Thoracic aorta (tissue), 2 donors: ENCODE measurements at regions not wholly inside any gene's neighbourhood (a gene's known extent, or its start where the extent isn't known, plus 50 kb on each side); places are given as distances from the start of the nearest gene placed in this dataset.

ENCODE experiments used
- ATAC-seq: fragments of 150-250 bp; one replicate; pipeline ENCODE4 v1.8.0; 2017; ENCODE audit warnings: low read depth; ENCODE audit not compliant: insufficient number of reproducible peaks, low FRiP score
- DNase-seq: peaks from one replicate; pipeline ENCODE4 v3.0.0-alpha.2; 2020; ENCODE audit warnings: low spot score
- H3K27ac ChIP-seq, 2 donors: fragments of 200-600 bp; sonication (generic); 1 replicate in 1 of 2; 2 replicates in 1 of 2; pipeline ENCODE4 v1.5.1; 2016; ENCODE audit warnings: mild to moderate bottlenecking in 2 of 2, moderate library complexity in 2 of 2
- H3K27me3 ChIP-seq: fragments of 200-600 bp; sonication (generic); replicated peaks from 2 replicates; pipeline ENCODE4 v1.6.0; 2016; ENCODE audit warnings: mild to moderate bottlenecking; ENCODE audit not compliant: insufficient read depth
- H3K36me3 ChIP-seq: fragments of 200-600 bp; sonication (generic); one replicate; pipeline ENCODE4 v1.5.1; 2016
- H3K4me1 ChIP-seq, 2 donors: fragments of 200-600 bp; sonication (generic); 1 replicate in 1 of 2; 2 replicates in 1 of 2; pipeline versions ENCODE4 v1.5.1 to v1.6.0; 2016; ENCODE audit warnings: low read depth in 2 of 2, mild to moderate bottlenecking in 1 of 2; ENCODE audit not compliant: control insufficient read depth in 1 of 2
- H3K4me3 ChIP-seq: fragments of 200-600 bp; sonication (generic); 2 replicates; pipeline ENCODE4 v1.5.1; 2016; ENCODE audit warnings: mild to moderate bottlenecking
- H3K9me3 ChIP-seq: fragments of 200-600 bp; sonication (generic); 2 replicates; pipeline ENCODE4 v1.5.1; 2016
- TF ChIP-seq, protein P1 (sequence below): fragments of 200-600 bp; sonication (generic); IDR thresholded peaks from one replicate; pipeline ENCODE4 v1.5.1; 2019; ENCODE audit warnings: antibody characterized with exemption

DNA sequence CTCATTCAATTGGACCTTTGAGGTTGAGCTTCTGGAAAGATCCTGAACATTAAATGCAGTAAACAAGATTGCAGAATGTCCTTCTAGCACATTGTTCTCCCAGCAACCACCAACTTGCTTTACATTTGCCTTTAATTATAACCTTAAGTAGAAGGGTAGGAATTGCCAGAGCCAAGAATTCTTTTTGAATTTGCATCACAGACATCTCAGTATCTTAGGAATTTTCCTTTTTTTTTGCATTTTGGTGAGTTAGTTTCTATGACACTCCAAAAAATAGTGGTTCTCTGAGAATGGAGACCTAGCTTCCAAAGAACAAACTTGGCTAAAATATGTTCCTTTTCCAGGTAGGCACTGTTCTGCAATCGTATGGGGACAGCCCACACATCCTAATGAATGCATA, 456.0 kb downstream of the GATA3 start:
- ATAC-seq = no peak
- Histone ChIP-seq H3K36me3 (no peaks in the 10 kb centered on the region), H3K27ac (no peak overlapping the region)

DNA sequence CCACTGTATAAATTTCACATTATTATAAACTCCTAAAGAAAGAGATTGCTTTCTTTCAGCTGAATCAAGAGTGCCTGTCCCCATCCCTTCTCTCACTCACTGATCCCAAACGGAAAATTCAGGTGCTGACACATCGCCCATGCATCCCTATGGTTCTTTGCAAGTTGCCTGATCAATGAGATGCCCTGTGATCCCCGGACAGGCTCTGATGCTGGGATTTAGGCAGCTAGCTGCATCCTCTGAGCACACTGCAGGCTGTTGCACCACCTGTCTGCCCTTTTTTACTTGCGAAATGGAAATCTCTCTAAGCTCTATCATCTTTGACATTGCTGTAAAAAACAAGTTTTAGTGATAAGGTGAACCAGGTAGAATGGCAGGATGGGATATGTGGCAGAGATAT, 456.5 kb downstream of the GATA3 start:
- Histone ChIP-seq H3K4me3 (no peak overlapping the region), H3K9me3 (no peaks in the 10 kb centered on the region), H3K4me1 (no peaks in the 10 kb centered on the region), H3K27ac (no peak overlapping the region), H3K27me3 (no peaks in the 10 kb centered on the region), H3K36me3 (no peaks in the 10 kb centered on the region)
- DNase-seq (no peak), ATAC-seq (no peak)
- TF ChIP-seq, protein P1, sequence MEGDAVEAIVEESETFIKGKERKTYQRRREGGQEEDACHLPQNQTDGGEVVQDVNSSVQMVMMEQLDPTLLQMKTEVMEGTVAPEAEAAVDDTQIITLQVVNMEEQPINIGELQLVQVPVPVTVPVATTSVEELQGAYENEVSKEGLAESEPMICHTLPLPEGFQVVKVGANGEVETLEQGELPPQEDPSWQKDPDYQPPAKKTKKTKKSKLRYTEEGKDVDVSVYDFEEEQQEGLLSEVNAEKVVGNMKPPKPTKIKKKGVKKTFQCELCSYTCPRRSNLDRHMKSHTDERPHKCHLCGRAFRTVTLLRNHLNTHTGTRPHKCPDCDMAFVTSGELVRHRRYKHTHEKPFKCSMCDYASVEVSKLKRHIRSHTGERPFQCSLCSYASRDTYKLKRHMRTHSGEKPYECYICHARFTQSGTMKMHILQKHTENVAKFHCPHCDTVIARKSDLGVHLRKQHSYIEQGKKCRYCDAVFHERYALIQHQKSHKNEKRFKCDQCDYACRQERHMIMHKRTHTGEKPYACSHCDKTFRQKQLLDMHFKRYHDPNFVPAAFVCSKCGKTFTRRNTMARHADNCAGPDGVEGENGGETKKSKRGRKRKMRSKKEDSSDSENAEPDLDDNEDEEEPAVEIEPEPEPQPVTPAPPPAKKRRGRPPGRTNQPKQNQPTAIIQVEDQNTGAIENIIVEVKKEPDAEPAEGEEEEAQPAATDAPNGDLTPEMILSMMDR = no peak

More for the DNA sequence above, 456.0 kb downstream of the GATA3 start:
- H3K4me3 ChIP-seq = no peak overlapping the region
- H3K4me1 ChIP-seq = no peaks in the 10 kb centered on the region
- TF ChIP-seq, protein P1 = no peak
- no peaks in the 10 kb centered on the region for H3K9me3 ChIP-seq
- DNase-seq = no peak
- H3K27me3 ChIP-seq = no peaks in the 10 kb centered on the region

DNA sequence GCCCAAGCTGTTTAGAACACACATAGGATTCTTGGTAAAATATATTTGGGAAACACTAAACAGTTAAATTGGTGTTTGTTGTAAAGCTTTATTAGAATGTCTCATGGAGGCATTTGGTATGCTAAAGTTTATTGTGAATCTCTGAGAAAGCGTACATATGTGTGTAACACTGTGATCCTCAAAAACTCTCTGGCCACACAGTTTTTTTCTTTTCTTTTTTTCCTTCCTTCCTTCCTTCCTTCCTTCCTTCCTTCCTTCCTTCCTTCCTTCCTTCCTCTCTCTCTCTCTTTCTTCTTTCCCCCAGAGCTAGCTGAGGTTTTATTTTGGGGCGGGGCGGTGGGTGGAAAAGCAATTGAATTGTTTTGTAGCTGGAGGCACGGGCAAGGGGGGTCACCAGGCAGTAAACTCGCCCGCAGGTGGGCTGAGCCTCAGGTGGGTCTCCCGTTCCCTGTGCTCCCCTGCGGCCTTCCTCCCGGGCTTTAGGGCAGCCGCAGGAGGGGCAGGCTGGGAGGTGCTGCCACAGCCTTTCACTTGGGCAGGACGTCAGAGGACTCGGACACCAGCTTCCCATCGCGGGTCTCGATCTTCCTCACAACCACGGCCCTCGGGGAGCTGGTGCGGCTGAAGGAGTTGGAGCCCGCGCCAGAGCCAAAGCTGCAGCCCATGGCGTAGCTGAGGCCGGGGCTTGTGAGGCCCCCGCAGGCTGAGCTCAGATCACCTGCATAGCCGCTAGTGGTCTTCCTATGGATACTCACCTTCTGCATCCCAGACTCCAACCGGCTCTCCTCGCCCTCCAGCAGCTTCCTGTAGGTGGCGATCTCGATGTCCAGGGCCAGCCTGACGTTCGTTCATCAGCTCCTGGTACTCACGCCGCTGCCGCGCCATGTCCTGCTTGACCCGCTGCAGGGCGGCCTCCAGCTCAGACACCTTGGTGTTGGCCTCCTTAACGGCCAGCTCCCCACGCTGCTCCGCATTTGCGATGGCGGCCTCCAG, 459.0 kb downstream of the GATA3 start:
- H3K36me3 ChIP-seq = no peaks in the 10 kb centered on the region
- no peak overlapping the region for H3K4me3 ChIP-seq
- ATAC-seq (no peak), DNase-seq (no peak)
- no peaks in the 10 kb centered on the region for H3K27me3 ChIP-seq
- no peaks in the 10 kb centered on the region for H3K9me3 ChIP-seq
- TF ChIP-seq, protein P1 = no peak
- H3K4me1 ChIP-seq = no peaks in the 10 kb centered on the region
- H3K27ac ChIP-seq = no peak overlapping the region

DNA sequence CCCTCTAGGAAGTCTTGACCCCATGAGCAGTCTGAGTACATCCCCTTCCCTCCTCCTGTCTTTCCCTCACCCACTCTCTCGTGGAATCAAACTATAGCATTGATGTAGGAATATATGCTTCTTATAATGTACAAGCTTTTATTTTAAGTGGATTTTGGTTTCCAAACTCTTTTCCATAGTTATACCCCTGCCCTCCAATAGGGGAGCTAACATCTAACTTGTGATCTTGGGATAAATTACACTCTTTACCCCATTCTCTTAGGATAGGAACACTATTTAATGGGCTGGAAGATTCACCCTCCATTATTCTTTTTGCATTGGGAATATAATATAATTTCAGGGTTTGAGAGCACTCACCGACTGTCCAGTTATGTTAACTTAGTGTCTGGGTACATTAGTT, 465.9 kb downstream of the GATA3 start:
- DNase-seq (no peak), ATAC-seq (no peak)
- H3K27me3 ChIP-seq = no peaks in the 10 kb centered on the region
- H3K4me3 ChIP-seq = no peak overlapping the region
- TF ChIP-seq, protein P1 = no peak
- H3K4me1 ChIP-seq = no peaks in the 10 kb centered on the region
- no peak overlapping the region for H3K27ac ChIP-seq
- H3K36me3 ChIP-seq = no peaks in the 10 kb centered on the region
- no peaks in the 10 kb centered on the region for H3K9me3 ChIP-seq

DNA sequence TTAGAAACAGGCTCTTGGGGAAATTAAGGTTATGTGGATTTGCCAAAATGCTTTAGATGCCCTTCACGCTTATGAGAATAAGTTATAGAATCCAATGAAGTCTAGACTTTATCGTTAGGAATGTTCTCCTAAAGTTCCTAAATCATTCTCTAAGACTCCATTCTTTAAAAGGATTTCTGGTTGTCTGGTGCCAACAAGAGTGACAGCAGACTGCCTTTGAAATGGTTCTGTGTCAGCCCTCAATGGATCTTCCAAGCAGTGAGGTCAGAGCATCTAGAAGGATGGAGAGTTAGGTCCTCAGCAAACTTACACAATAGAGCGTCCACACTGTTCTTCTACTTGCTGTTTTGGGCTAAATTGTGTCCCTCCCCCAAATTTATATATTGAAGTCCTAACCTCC, 473.3 kb downstream of the GATA3 start:
- Histone ChIP-seq H3K9me3 (no peaks in the 10 kb centered on the region), H3K27ac (no peak overlapping the region), H3K36me3 (no peaks in the 10 kb centered on the region), H3K4me3 (no peak overlapping the region), H3K4me1 (no peaks in the 10 kb centered on the region), H3K27me3 (no peaks in the 10 kb centered on the region)
- DNase-seq = no peak
- TF ChIP-seq, protein P1 = no peak
- no peak for ATAC-seq
